H1 (cell line): ENCODE measurements at regions not wholly inside any gene's neighbourhood (a gene's known extent, or its start where the extent isn't known, plus 50 kb on each side); places are given as distances from the start of the nearest gene placed in this dataset.

Experiments used
- CTCF ChIA-PET: fragments of 300-600 bp; sonication (Branson Sonifier 250); formaldehyde crosslinking; loops from one replicate; lab custom pipeline; 2021; ENCODE audit not compliant: partially characterized antibody; lab: Charles Lee
- POLR2A ChIA-PET: fragments of 300-600 bp; sonication (Branson Sonifier 250); formaldehyde crosslinking; loops from one replicate; lab custom pipeline; 2021; ENCODE audit warnings: inconsistent platforms; ENCODE audit not compliant: partially characterized antibody; lab: Charles Lee
- DNase-seq, 2 experiments: peaks; one replicate each; pipeline versions ENCODE4 v3.0.0 to v3.0.0-alpha.2; 2010 to 2022; ENCODE audit warnings: low spot score in 2 of 2, low read depth in 1 of 2, mixed read lengths in 1 of 2
- FAIRE-seq: peaks from 2 replicates; lab custom pipeline; 2011; peaks lifted over from hg19 to GRCh38; lab: Jason Lieb, UNC
- H2AFZ ChIP-seq: 2 replicates; pipeline ENCODE4 v1.8.1; 2012; ENCODE audit warnings: low read length, inconsistent platforms
- H2AK5ac ChIP-seq: 2 replicates; pipeline ENCODE4 v1.6.1; 2013; ENCODE audit warnings: low read depth, low read length
- H2BK120ac ChIP-seq: replicated peaks from 2 replicates; pipeline ENCODE3; 2013; ENCODE audit warnings: low read depth, low read length, inconsistent platforms
- H2BK12ac ChIP-seq: 2 replicates; pipeline ENCODE4 v1.6.1; 2013; ENCODE audit warnings: low read depth, low read length
- H2BK15ac ChIP-seq: 2 replicates; pipeline ENCODE4 v1.6.1; 2013; ENCODE audit warnings: low read length
- H2BK20ac ChIP-seq: 2 replicates; pipeline ENCODE4 v1.6.1; 2013; ENCODE audit warnings: low read length
- H2BK5ac ChIP-seq: 2 replicates; pipeline ENCODE4 v1.6.1; 2013; ENCODE audit warnings: low read depth, low read length
- H3K14ac ChIP-seq: 2 replicates; pipeline ENCODE4 v1.6.1; 2013; ENCODE audit warnings: inconsistent platforms; ENCODE audit not compliant: insufficient read length
- H3K18ac ChIP-seq: 2 replicates; pipeline ENCODE4 v1.6.1; 2013; ENCODE audit warnings: low read length; ENCODE audit errors: extremely low read depth
- H3K23ac ChIP-seq: 2 replicates; pipeline ENCODE4 v1.6.1; 2013; ENCODE audit warnings: inconsistent platforms; ENCODE audit not compliant: insufficient read length
- H3K23me2 ChIP-seq: 2 replicates; pipeline ENCODE4 v1.6.1; 2013; ENCODE audit warnings: low read depth, low read length
- H3K27ac ChIP-seq: 2 replicates; pipeline ENCODE4 v1.6.1; 2011; ENCODE audit warnings: low read depth, low read length, inconsistent platforms
- H3K27me3 ChIP-seq, 4 experiments: replicated peaks in 1 of 4; 1 replicate in 1 of 4; 2 replicates in 3 of 4; pipeline versions ENCODE4 v1.6.1 to v1.8.1; 2011 to 2013; ENCODE audit warnings: low read length in 3 of 4, mild to moderate bottlenecking in 3 of 4, inconsistent platforms in 2 of 4, mixed read lengths in 2 of 4, moderate library complexity in 1 of 4; ENCODE audit not compliant: control insufficient read depth in 3 of 4, insufficient read depth in 3 of 4; ENCODE audit errors: extremely low read depth in 1 of 4
- H3K36me3 ChIP-seq, 4 experiments: 2 replicates each; pipeline versions ENCODE4 v1.6.1 to v1.8.1; 2011 to 2013; ENCODE audit warnings: mild to moderate bottlenecking in 4 of 4, low read length in 3 of 4, moderate library complexity in 2 of 4, control low read depth in 1 of 4, inconsistent platforms in 1 of 4; ENCODE audit not compliant: insufficient read depth in 4 of 4, control insufficient read depth in 2 of 4
- H3K4ac ChIP-seq: replicated peaks from 2 replicates; pipeline ENCODE3; 2013; ENCODE audit warnings: low read length, low read depth, mixed read lengths, inconsistent platforms; ENCODE audit not compliant: insufficient read length
- H3K4me1 ChIP-seq, 4 experiments: replicated peaks in 1 of 4; 1 replicate in 1 of 4; 2 replicates in 3 of 4; pipeline versions ENCODE4 v1.6.1 to v1.8.1; 2011 to 2013; ENCODE audit warnings: low read length in 3 of 4, inconsistent platforms in 2 of 4, mixed read lengths in 1 of 4; ENCODE audit not compliant: insufficient read depth in 4 of 4, control insufficient read depth in 3 of 4
- H3K4me2 ChIP-seq, 2 experiments: 2 replicates each; pipeline versions ENCODE4 v1.6.1 to v1.8.1; 2011 to 2013; ENCODE audit warnings: low read depth in 2 of 2, low read length in 2 of 2, control low read depth in 1 of 2, inconsistent platforms in 1 of 2, mild to moderate bottlenecking in 1 of 2; ENCODE audit not compliant: insufficient read depth in 1 of 2
- H3K4me3 ChIP-seq, 4 experiments: fragments of 200-600, 300-600 bp in 1 of 4; sonication (generic), shearing (Covaris generic), sonication (Bioruptor Twin) in 1 of 4; 2 replicates each; pipeline versions ENCODE4 v1.5.1 to v1.8.1; 2011 to 2016; ENCODE audit warnings: low read length in 4 of 4, low read depth in 3 of 4, control low read depth in 2 of 4, inconsistent platforms in 2 of 4, mild to moderate bottlenecking in 2 of 4, mixed read lengths in 1 of 4, moderate library complexity in 1 of 4; ENCODE audit not compliant: insufficient read depth in 2 of 4; ENCODE audit errors: extremely low read depth in 1 of 4
- H3K56ac ChIP-seq: replicated peaks from 2 replicates; pipeline ENCODE3; 2013; ENCODE audit warnings: low read depth, mild to moderate bottlenecking, mixed read lengths, low read length, inconsistent platforms; ENCODE audit not compliant: insufficient read length
- H3K79me1 ChIP-seq: 2 replicates; pipeline ENCODE4 v1.6.1; 2013; ENCODE audit warnings: low read depth, low read length, control low read depth
- H3K79me2 ChIP-seq, 2 experiments: 2 replicates each; pipeline versions ENCODE4 v1.6.1 to v1.8.1; 2012 to 2013; ENCODE audit warnings: low read length in 2 of 2, mild to moderate bottlenecking in 2 of 2, inconsistent platforms in 1 of 2; ENCODE audit not compliant: insufficient read depth in 2 of 2, control insufficient read depth in 1 of 2
- H3K9ac ChIP-seq, 4 experiments: replicated peaks in 1 of 4; 1 replicate in 1 of 4; 2 replicates in 3 of 4; pipeline versions ENCODE4 v1.6.1 to v1.8.1; 2011 to 2013; ENCODE audit warnings: low read depth in 3 of 4, low read length in 3 of 4, control low read depth in 2 of 4, mild to moderate bottlenecking in 2 of 4, moderate library complexity in 2 of 4, inconsistent platforms in 1 of 4; ENCODE audit errors: extremely low read depth in 1 of 4
- H3K9me3 ChIP-seq, 2 experiments: 2 replicates each; pipeline versions ENCODE4 v1.6.1 to v1.8.1; 2012 to 2013; ENCODE audit warnings: mild to moderate bottlenecking in 2 of 2, moderate library complexity in 2 of 2, control low read depth in 1 of 2, inconsistent platforms in 1 of 2, low read depth in 1 of 2, low read length in 1 of 2, mixed read lengths in 1 of 2; ENCODE audit not compliant: insufficient read depth in 2 of 2
- H4K20me1 ChIP-seq, 2 experiments: replicated peaks in 1 of 2; 2 replicates each; pipeline versions ENCODE3 to v1.8.1; 2011 to 2013; ENCODE audit warnings: inconsistent platforms in 2 of 2, low read length in 2 of 2, mild to moderate bottlenecking in 1 of 2; ENCODE audit not compliant: insufficient read depth in 2 of 2, control insufficient read depth in 1 of 2
- H4K5ac ChIP-seq: 2 replicates; pipeline ENCODE4 v1.6.1; 2013; ENCODE audit warnings: low read length, low read depth, mixed read lengths, inconsistent platforms; ENCODE audit not compliant: insufficient read length
- H4K8ac ChIP-seq: 2 replicates; pipeline ENCODE4 v1.8.0; 2013; ENCODE audit warnings: mild to moderate bottlenecking, moderate library complexity, low read length, inconsistent platforms; ENCODE audit not compliant: insufficient read depth; ENCODE audit errors: extremely low read depth
- H4K91ac ChIP-seq: replicated peaks from 2 replicates; pipeline ENCODE3; 2013; ENCODE audit warnings: low read length, mixed read lengths, inconsistent platforms; ENCODE audit not compliant: insufficient read length
- KDM5A ChIP-seq: fragments of 200-600 bp; IDR thresholded peaks from 2 replicates; pipeline ENCODE4 v1.7.1; 2012; ENCODE audit warnings: mild to moderate bottlenecking, low read length, inconsistent platforms, mixed read lengths
- SP2 ChIP-seq: IDR thresholded peaks from 2 replicates; pipeline ENCODE4 v1.6.1; 2012; ENCODE audit warnings: mild to moderate bottlenecking, low read length, inconsistent platforms

- CTCF ChIA-PET = no interaction called here
Measured at GRCh38 chr13:65697843-65698242, 1532.3 kb downstream of the PCDH9 start.

More at GRCh38 chr13:65697843-65698242, 1532.3 kb downstream of the PCDH9 start:
- no peak overlapping the region for H2BK20ac ChIP-seq
- no peak overlapping the region for H3K4ac ChIP-seq
- no peak for TF ChIP-seq SP2
- no peak for TF ChIP-seq KDM5A
- H3K56ac ChIP-seq = no peak overlapping the region
- H3K18ac ChIP-seq = no peak overlapping the region
- no peak overlapping the region for H2BK5ac ChIP-seq
- POLR2A ChIA-PET = no interaction called here
- H3K9ac ChIP-seq = no peak overlapping the region
- no peaks in the 10 kb centered on the region for H3K23me2 ChIP-seq
- no peaks in the 10 kb centered on the region for H3K9me3 ChIP-seq
- H3K79me2 ChIP-seq = no peaks in the 10 kb centered on the region
- no peak overlapping the region for H4K91ac ChIP-seq
- no peak overlapping the region for H2AFZ ChIP-seq
- H3K23ac ChIP-seq = no peak overlapping the region
- H3K4me3 ChIP-seq = no peak overlapping the region
- no peak overlapping the region for H3K4me2 ChIP-seq
- no peaks in the 10 kb centered on the region for H3K27me3 ChIP-seq
- no peaks in the 10 kb centered on the region for H3K4me1 ChIP-seq
- no peaks in the 10 kb centered on the region for H4K20me1 ChIP-seq
- no peaks in the 10 kb centered on the region for H3K79me1 ChIP-seq
- no peak overlapping the region for H4K5ac ChIP-seq
- DNase-seq = no peak
- no peak overlapping the region for H3K14ac ChIP-seq
- H4K8ac ChIP-seq = no peak overlapping the region
- H2BK15ac ChIP-seq = no peak overlapping the region
- H3K27ac ChIP-seq = no peak overlapping the region
- no peaks in the 10 kb centered on the region for H3K36me3 ChIP-seq
- H2AK5ac ChIP-seq = no peak overlapping the region
- no peak overlapping the region for H2BK12ac ChIP-seq
- no peak overlapping the region for H2BK120ac ChIP-seq
- no peak for FAIRE-seq
